ENCODE measurements at regions not wholly inside any gene's neighbourhood (a gene's known extent, or its start where the extent isn't known, plus 50 kb on each side); places are given as distances from the start of the nearest gene placed in this dataset.

DNA sequence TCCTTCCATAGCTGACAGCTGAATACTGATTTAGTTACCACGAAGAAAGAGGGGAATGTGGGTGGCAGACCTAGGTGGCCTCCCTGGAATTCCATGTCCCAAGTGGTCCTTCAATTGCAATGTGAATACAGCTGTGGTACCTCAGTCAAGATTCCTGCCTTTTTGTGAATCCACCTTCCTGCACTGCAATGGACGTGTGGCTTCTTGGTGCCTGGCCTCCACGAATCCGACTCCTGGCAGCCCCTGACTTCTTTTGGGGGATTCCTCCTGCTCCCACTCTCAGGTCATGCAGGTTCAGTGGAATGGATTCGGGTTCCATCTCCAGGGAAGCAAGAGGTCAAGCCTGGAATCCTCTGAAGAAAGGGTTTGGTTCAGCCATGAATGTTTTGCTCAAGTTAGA, 117.8 kb downstream of the DACT2 start:
- BruUV-seq (replicated peaks): no TSS peak
- no peak for DNase-seq (ENCODE audit: low spot score)
- Histone ChIP-seq H3K4me3 (ENCODE audit: low read depth, low read length, poor library complexity, severe bottlenecking) (no peak overlapping the region), H4K20me1 (ENCODE audit: insufficient read depth, low read length) (no peaks in the 10 kb centered on the region), H3K79me2 (ENCODE audit: insufficient read depth, low read depth, low read length) (no peaks in the 10 kb centered on the region), H3K4me1 (ENCODE audit: insufficient read depth, low read length, poor library complexity, severe bottlenecking) (no peaks in the 10 kb centered on the region), H2AFZ (ENCODE audit: low read length) (no peak overlapping the region), H3K9me2 (ENCODE audit: insufficient read depth, low read length) (no peaks in the 10 kb centered on the region), H3K27ac (ENCODE audit: low read depth, low read length, poor library complexity, severe bottlenecking) (no peak overlapping the region), H3K9me3 (ENCODE audit: low read length) (no peaks in the 10 kb centered on the region), H3K36me3 (ENCODE audit: insufficient read depth, low read length) (no peaks in the 10 kb centered on the region), H3K4me2 (ENCODE audit: low read length) (no peak overlapping the region)
- ChIA-PET POLR2A (no interaction called here), CTCF (ENCODE audit: unreplicated experiment) (no interaction called here)
- intact Hi-C loops (cut with micrococcal nuclease; ENCODE audit: unreplicated experiment): no loop called here
- TF ChIP-seq, protein P1, sequence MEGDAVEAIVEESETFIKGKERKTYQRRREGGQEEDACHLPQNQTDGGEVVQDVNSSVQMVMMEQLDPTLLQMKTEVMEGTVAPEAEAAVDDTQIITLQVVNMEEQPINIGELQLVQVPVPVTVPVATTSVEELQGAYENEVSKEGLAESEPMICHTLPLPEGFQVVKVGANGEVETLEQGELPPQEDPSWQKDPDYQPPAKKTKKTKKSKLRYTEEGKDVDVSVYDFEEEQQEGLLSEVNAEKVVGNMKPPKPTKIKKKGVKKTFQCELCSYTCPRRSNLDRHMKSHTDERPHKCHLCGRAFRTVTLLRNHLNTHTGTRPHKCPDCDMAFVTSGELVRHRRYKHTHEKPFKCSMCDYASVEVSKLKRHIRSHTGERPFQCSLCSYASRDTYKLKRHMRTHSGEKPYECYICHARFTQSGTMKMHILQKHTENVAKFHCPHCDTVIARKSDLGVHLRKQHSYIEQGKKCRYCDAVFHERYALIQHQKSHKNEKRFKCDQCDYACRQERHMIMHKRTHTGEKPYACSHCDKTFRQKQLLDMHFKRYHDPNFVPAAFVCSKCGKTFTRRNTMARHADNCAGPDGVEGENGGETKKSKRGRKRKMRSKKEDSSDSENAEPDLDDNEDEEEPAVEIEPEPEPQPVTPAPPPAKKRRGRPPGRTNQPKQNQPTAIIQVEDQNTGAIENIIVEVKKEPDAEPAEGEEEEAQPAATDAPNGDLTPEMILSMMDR (conservative IDR thresholded peaks at IDR 0.05; ENCODE audit: low read length): no peak
- TF ChIP-seq EZH2phosphoT487 (IDR thresholded peaks at IDR 0.05; ENCODE audit: borderline replicate concordance, low read depth, low read length): no peak

DNA sequence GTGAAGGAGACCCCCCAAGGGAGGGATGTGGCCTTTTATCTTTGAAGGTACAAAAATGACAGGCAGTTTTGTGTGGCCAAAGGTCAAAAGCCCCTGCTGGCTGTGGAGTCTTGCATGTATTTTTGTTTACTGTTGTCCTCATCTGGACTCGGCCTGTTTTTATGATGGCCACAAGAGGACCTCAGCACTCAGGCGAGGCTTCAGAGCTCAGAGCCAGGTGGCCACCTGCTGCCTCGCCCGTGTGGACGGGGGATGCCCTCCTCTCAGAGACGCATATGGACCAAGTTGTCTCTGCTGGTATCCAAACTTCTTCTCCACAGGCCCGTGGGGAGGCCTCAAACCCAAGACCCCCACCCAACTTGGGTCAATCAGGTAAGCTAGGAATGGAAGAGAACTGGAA, 118.2 kb downstream of the DACT2 start:
- Histone ChIP-seq H3K36me3 (ENCODE audit: insufficient read depth, low read length) (no peaks in the 10 kb centered on the region), H3K4me1 (ENCODE audit: insufficient read depth, low read length, poor library complexity, severe bottlenecking) (no peaks in the 10 kb centered on the region), H4K20me1 (ENCODE audit: insufficient read depth, low read length) (no peaks in the 10 kb centered on the region), H3K4me3 (ENCODE audit: low read depth, low read length, poor library complexity, severe bottlenecking) (no peak overlapping the region), H3K9me3 (ENCODE audit: low read length) (no peaks in the 10 kb centered on the region), H3K9me2 (ENCODE audit: insufficient read depth, low read length) (no peaks in the 10 kb centered on the region), H3K4me2 (ENCODE audit: low read length) (no peak overlapping the region), H3K79me2 (ENCODE audit: insufficient read depth, low read depth, low read length) (no peaks in the 10 kb centered on the region), H3K27ac (ENCODE audit: low read depth, low read length, poor library complexity, severe bottlenecking) (no peak overlapping the region), H2AFZ (ENCODE audit: low read length) (no peak overlapping the region)
- intact Hi-C loops (cut with micrococcal nuclease; ENCODE audit: unreplicated experiment): no loop called here
- no peak for DNase-seq (ENCODE audit: low spot score)
- BruUV-seq (replicated peaks): no TSS peak
- POLR2A ChIA-PET: no interaction called here
- TF ChIP-seq, protein P1 (conservative IDR thresholded peaks at IDR 0.05; ENCODE audit: low read length): no peak
- TF ChIP-seq EZH2phosphoT487 (IDR thresholded peaks at IDR 0.05; ENCODE audit: borderline replicate concordance, low read depth, low read length): no peak
- CTCF ChIA-PET (ENCODE audit: unreplicated experiment): no interaction called here

DNA sequence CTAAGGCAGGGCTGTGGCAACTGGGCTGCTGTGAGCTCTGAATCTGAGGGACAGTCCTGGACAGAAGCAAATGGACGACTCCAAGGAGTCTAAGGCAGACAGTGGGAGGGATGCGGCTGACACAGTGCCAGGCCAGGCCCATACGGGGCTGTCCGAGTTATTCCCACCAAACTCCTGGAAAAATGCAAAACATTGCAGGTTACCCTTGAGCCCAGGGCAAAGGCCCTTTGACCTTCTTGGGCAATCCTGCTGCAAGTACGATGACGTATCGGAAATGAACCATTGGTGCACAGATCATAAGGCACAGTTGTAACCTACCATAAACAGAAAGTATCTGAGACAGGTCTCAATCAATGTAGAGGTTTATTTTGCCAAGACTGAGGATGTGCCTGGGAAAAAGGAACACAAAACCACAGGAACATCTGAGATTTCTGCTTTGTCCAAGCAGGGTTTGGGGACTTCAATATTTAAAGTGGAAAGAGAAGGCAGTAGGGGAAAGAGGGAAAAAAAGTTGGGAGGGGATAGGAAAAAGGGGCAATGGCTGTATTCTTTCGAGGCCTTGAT, 118.9 kb downstream of the DACT2 start:
- CTCF ChIA-PET (ENCODE audit: unreplicated experiment): no interaction called here
- no peak for TF ChIP-seq EZH2phosphoT487 (IDR thresholded peaks at IDR 0.05; ENCODE audit: borderline replicate concordance, low read depth, low read length)
- TF ChIP-seq, protein P1 (conservative IDR thresholded peaks at IDR 0.05; ENCODE audit: low read length): no peak
- no peaks in the 10 kb centered on the region for H3K36me3 ChIP-seq (ENCODE audit: insufficient read depth, low read length)
- no peaks in the 10 kb centered on the region for H3K79me2 ChIP-seq (ENCODE audit: insufficient read depth, low read depth, low read length)
- H3K4me3 ChIP-seq (ENCODE audit: low read depth, low read length, poor library complexity, severe bottlenecking): no peak overlapping the region
- no peak overlapping the region for H3K4me2 ChIP-seq (ENCODE audit: low read length)
- H3K4me1 ChIP-seq (ENCODE audit: insufficient read depth, low read length, poor library complexity, severe bottlenecking): no peaks in the 10 kb centered on the region
- H3K27ac ChIP-seq (ENCODE audit: low read depth, low read length, poor library complexity, severe bottlenecking): no peak overlapping the region
- no peaks in the 10 kb centered on the region for H3K9me3 ChIP-seq (ENCODE audit: low read length)
- no TSS peak for BruUV-seq (replicated peaks)
- DNase-seq (ENCODE audit: low spot score): no peak
- no peaks in the 10 kb centered on the region for H3K9me2 ChIP-seq (ENCODE audit: insufficient read depth, low read length)
- H4K20me1 ChIP-seq (ENCODE audit: insufficient read depth, low read length): no peaks in the 10 kb centered on the region
- POLR2A ChIA-PET: no interaction called here
- no peak overlapping the region for H2AFZ ChIP-seq (ENCODE audit: low read length)
- intact Hi-C loops (cut with micrococcal nuclease; ENCODE audit: unreplicated experiment): no loop called here
